ENCODE measurements at regions not wholly inside any gene's neighbourhood (a gene's known extent, or its start where the extent isn't known, plus 50 kb on each side); places are given as distances from the start of the nearest gene placed in this dataset.

DNA sequence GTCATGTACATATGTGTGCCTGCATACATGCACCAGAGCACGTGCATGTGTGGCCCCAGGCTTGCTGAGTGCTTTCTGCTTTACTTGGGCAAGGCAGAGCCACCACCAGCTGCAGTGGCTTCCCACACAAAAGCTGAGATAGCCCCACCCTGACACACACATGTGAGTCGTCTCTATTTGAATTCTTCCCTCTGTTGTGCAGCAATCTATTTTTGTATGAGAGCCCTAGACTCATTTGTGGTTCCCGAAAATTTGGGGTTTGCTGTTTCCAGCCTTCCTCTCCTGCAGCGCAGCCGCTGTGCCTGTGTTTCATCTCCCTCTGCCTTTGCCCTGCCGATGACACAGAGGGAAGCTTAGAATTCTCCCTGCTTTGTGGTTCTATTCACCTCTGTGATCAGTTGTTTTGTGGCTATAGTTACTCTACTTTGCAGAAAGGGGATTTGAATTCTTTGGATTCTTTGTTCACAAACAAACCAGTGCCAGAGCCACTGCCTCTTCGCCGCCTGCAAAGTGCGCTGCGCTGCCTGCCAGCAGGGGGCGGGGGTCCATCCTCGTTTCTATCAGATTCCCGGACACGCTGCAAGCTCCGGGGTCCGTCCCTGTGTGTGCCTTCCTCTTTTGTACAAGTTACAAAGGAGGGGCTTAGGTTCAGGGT lies 95.8 kb upstream of the DAP start:
- TF ChIP-seq, protein P1, sequence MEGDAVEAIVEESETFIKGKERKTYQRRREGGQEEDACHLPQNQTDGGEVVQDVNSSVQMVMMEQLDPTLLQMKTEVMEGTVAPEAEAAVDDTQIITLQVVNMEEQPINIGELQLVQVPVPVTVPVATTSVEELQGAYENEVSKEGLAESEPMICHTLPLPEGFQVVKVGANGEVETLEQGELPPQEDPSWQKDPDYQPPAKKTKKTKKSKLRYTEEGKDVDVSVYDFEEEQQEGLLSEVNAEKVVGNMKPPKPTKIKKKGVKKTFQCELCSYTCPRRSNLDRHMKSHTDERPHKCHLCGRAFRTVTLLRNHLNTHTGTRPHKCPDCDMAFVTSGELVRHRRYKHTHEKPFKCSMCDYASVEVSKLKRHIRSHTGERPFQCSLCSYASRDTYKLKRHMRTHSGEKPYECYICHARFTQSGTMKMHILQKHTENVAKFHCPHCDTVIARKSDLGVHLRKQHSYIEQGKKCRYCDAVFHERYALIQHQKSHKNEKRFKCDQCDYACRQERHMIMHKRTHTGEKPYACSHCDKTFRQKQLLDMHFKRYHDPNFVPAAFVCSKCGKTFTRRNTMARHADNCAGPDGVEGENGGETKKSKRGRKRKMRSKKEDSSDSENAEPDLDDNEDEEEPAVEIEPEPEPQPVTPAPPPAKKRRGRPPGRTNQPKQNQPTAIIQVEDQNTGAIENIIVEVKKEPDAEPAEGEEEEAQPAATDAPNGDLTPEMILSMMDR (IDR thresholded peaks at IDR 0.05; ENCODE audit: low read depth, low read length, missing control alignments), result peak; percentile 99
- in situ Hi-C loops (cut with HindIII; ENCODE audit: low pct_ligation_motif_present, low sequenced_read_pairs), result no loop called here
- H3K27me3 ChIP-seq (replicated peaks), result no peaks in the 10 kb centered on the region
- no peaks in the 10 kb centered on the region for H3K36me3 ChIP-seq (replicated peaks)
- H3K4me3 ChIP-seq (ENCODE audit: low read depth, low read length), result no peak overlapping the region
- no peak overlapping the region for H3K27ac ChIP-seq
- peak; percentile 73 for DNase-seq

DNA sequence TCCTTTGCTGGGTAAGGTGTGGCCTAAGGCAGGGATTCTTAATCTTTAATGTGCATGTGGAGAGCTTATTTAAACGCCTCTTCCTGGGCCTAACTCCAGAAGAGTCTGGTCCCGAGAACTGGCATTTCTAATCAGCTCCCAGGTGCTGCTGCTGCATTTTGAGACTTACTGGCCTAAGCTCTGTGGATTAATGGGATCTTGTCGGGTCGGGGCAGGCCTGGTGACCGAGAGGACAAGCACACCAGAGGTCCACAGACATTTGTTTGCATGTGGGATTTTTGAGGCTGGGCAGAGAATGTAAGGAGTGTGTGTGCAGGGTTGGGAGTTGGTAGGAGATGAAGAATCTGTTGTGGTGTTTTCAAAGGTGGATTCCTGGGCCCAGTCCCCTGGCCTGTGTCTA lies 95.0 kb upstream of the DAP start:
- no peak for DNase-seq
- Histone ChIP-seq H3K27me3 (replicated peaks) (no peaks in the 10 kb centered on the region), H3K27ac (no peak overlapping the region), H3K4me3 (ENCODE audit: low read depth, low read length) (no peak overlapping the region), H3K36me3 (replicated peaks) (no peaks in the 10 kb centered on the region)
- TF ChIP-seq, protein P1 (IDR thresholded peaks at IDR 0.05; ENCODE audit: low read depth, low read length, missing control alignments), result no peak
- in situ Hi-C loops (cut with HindIII; ENCODE audit: low pct_ligation_motif_present, low sequenced_read_pairs), result no loop called here

DNA sequence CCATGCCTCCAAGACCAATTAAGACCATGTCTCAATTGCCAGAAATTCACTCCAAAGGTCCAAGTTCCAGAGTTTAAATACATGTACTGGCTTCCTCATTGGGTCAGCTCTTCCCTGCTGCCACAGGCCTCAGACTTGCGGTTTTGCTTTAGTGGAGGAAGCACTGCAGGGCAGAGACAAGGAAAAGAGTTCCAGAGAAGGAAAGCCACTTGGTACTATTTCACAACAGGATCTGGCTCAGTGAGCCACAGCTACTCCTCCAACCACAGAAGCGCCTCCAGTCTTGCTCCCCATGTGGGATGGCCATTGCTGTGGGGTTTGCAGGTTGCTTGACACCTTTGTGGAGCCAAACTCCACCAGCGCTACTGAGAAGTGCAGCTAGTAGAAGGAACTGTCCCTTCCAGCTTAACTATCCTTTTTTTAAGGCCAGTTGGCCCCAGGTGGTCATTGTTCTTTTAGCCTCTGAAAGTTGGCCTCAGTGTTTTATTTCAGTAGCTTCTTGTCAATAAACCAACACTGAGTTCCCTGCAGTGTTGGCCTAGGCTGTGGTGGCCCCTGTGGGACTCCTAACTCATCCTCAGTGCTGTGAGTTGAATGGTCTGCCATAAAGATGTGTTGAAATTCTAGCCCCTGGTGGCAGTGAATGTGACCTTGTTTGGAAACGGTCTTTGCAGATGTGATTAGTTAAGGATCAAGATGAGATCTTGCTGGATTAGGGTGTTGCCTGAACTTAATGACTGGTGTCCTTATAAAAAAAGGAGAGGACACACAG lies 93.7 kb upstream of the DAP start:
- TF ChIP-seq, protein P1 (IDR thresholded peaks at IDR 0.05; ENCODE audit: low read depth, low read length, missing control alignments), result no peak
- no peaks in the 10 kb centered on the region for H3K27me3 ChIP-seq (replicated peaks)
- in situ Hi-C loops (cut with HindIII; ENCODE audit: low pct_ligation_motif_present, low sequenced_read_pairs), result no loop called here
- H3K27ac ChIP-seq, result no peak overlapping the region
- H3K4me3 ChIP-seq (ENCODE audit: low read depth, low read length), result no peak overlapping the region
- no peak for DNase-seq
- no peaks in the 10 kb centered on the region for H3K36me3 ChIP-seq (replicated peaks)

DNA sequence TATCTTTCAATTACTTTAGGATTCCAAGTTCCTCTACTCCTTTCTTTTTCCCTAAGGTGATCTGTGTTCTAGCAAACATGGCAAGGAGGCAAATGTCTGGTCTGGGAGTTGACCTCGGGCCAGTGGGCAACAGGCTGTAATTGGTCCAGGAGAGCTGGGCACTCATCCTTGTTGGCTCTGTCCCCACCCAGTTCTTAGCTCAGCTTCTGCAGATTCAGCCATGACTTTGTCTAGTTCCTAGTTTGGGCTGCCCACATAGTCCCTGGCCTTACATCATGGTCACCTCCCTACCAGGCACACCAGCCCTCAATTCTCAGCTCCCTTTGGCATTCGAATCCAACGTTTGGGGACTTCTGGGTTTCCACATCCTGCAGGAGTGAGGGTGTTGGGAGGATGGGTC lies 92.1 kb upstream of the DAP start:
- Histone ChIP-seq H3K4me3 (ENCODE audit: low read depth, low read length) (no peak overlapping the region), H3K27ac (no peak overlapping the region), H3K27me3 (replicated peaks) (no peaks in the 10 kb centered on the region), H3K36me3 (replicated peaks) (no peaks in the 10 kb centered on the region)
- TF ChIP-seq, protein P1 (IDR thresholded peaks at IDR 0.05; ENCODE audit: low read depth, low read length, missing control alignments), result no peak
- no peak for DNase-seq
- in situ Hi-C loops (cut with HindIII; ENCODE audit: low pct_ligation_motif_present, low sequenced_read_pairs), result no loop called here

GRCh38 chr5:10849278-10849677 lies 88.2 kb upstream of the DAP start:
- DNase-seq, result peak; percentile 58
- Histone ChIP-seq H3K27me3 (replicated peaks) (no peaks in the 10 kb centered on the region), H3K4me3 (ENCODE audit: low read depth, low read length) (no peak overlapping the region), H3K27ac (peak overlapping the region; percentile 46), H3K36me3 (replicated peaks) (no peaks in the 10 kb centered on the region)
- TF ChIP-seq, protein P1 (IDR thresholded peaks at IDR 0.05; ENCODE audit: low read depth, low read length, missing control alignments), result no peak
- in situ Hi-C loops (cut with HindIII; ENCODE audit: low pct_ligation_motif_present, low sequenced_read_pairs), result no loop called here

Data from brain microvascular endothelial cell (primary cell).